ENCODE measurements at regions not wholly inside any gene's neighbourhood (a gene's known extent, or its start where the extent isn't known, plus 50 kb on each side); places are given as distances from the start of the nearest gene placed in this dataset.
"Not testable (repeated sequence)": the region's sequence is repeated elsewhere in the genome, so short reads cannot be mapped to it uniquely, and the experiment has no call there.

DNA sequence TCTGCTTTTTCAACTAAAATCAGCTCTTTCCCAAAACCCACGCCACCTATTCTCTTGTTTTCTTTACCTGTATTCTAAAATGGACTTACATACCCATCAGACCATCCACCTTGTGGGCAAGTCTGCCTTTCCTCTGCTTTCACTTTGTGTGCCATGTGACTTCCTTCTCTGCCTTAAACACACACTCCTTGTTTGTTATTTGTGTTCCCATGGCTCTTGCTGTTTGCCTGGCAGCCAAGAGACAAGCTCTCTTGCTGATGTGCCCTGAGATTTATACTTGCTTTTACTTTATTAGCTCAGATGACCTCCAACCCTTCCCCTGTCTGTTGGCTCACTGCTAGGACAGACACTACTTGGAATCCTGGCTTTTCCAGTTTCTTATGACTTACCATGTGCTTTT lies 309.7 kb upstream of the LRRTM4 start:
- DNase-seq (ENCODE audit: low read depth in 4 of 4, low spot score in 2 of 4) = no peak

GRCh38 chr2:77834360-77835002 lies 312.3 kb upstream of the LRRTM4 start:
- DNase-seq (ENCODE audit: low read depth in 4 of 4, low spot score in 2 of 4) = no peak

DNA sequence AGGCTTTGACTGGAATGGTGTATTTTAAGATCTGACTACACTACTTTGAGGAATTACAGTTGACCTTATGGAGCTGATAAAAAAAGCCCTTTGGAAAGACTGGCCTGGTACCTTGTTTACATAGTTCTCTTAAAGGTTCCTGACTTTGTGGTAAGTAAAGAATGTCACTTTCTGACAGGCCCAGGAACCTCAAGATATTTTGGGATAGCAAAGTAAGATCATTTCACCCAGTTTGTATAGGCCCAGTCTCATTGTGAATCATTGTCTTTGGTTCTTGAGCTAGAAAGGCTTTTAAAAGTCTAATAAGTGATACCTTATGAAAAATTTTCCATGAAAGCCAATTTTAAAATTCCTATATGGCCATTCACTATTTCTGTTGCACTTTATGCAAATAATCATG lies 316.3 kb upstream of the LRRTM4 start:
- DNase-seq (ENCODE audit: low read depth in 4 of 4, low spot score in 2 of 4) = no peak

DNA sequence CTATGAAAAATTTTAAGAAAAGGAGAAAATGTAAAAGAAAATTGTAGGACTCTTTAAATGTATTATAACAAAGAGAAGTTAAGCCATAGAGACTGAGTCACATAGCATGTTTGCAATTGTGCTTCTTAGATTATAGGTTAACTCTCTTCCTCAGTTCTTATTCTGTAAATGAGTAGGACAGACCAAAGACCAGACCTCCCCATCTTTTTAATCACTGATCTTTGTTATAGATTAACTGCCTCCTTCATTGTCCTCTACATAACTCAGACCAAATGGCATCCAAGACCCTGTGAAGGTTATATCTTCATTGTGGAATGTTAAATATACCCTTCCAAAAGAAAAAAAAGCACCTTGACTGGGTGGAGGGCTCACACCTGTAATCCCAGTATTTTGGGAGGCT lies 316.9 kb upstream of the LRRTM4 start:
- no peak for DNase-seq (ENCODE audit: low read depth in 4 of 4, low spot score in 2 of 4)

GRCh38 chr2:77862120-77862519 lies 339.9 kb upstream of the LRRTM4 start:
- no peak for DNase-seq (ENCODE audit: low read depth in 4 of 4, low spot score in 2 of 4)

DNA sequence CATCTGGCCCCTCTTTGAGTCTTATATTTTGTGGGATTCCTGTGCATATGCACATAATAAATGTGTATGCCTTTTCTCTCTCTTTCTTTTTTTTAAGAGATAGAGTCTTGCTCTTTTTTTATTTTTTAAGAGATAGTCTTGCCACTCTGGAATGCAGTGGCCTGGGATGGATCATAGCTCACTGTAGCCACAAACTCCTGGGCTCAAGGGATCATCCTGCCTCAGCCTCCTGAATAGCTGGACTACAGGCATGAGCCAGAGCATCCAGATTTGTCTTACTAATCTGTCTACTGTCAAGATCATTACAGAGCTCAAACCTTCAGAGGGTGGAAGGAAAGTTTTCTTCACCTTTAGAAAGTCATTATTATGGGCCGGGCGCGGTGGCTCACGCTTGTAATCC lies 342.2 kb upstream of the LRRTM4 start:
- no peak for DNase-seq (ENCODE audit: low read depth in 4 of 4, low spot score in 2 of 4)

DNA sequence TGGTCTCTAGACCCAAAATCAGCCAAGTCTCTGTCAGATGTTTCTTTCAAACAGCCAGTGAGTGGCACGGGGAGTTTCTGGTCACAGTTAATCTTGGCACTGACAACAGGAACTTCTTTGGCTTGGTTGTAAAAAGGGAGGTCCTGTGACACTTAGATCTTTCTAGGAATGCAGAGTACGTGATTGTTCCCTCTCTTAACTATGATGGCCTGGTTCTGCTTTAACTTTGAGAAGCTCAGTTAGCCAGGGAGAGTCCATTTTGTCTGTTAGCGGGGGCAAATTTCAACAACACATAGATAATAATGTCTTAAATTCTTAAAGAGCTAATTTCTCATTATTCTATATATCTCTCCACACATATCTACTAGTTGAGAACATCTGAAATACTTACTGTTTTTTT lies 344.5 kb upstream of the LRRTM4 start:
- no peak for DNase-seq (ENCODE audit: low read depth in 4 of 4, low spot score in 2 of 4)

- no peak for DNase-seq (ENCODE audit: low read depth in 4 of 4, low spot score in 2 of 4)
Measured at GRCh38 chr2:77867146-77867545, 345.0 kb upstream of the LRRTM4 start.

- no peak for DNase-seq (ENCODE audit: low read depth in 4 of 4, low spot score in 2 of 4)
Measured at GRCh38 chr2:77873506-77873905, 351.3 kb upstream of the LRRTM4 start.

DNA sequence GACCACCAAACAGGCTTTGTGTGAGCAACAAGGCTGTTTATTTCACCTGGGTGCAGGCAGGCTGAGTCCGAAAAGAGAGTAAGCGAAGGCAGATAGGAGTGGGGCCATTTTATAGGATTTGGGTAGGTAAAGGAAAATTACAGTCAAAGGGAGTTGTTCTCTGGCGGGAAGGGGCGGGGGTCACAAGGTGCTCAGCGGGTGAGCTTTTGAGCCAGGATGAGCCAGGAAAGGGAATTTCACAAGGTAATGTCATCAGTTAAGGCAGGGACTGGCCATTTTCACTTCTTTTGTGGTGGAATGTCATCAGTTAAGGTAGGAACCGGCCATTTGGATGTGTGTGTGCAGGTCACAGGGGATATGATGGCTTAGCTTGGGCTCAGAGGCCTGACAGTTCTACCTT lies 378.0 kb upstream of the LRRTM4 start:
- DNase-seq (ENCODE audit: low read depth in 4 of 4, low spot score in 2 of 4) = not testable (repeated sequence)

DNA sequence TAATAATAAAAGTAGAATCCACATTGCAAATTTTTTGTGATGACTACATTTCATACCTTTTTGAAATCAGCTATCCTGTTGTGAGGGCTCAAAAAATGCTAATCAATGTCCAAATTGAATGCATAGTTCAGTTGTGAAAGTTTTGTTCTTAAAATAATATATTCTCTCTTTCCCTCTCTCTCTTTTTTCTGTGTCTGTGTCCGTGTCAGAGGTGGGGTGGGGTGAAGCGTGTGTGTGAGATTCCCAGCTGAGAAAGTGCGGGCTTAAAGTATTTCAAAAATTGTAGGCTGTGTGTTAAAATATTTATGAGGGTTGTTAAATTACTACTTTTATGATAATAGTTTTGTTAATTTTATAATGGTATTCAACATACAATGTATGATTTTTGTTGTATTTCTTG lies 388.0 kb upstream of the LRRTM4 start:
- no peak for DNase-seq (ENCODE audit: low read depth in 4 of 4, low spot score in 2 of 4)

- no peak for DNase-seq (ENCODE audit: low read depth in 4 of 4, low spot score in 2 of 4)
Measured at GRCh38 chr2:77920838-77921366, 398.7 kb upstream of the LRRTM4 start.

DNA sequence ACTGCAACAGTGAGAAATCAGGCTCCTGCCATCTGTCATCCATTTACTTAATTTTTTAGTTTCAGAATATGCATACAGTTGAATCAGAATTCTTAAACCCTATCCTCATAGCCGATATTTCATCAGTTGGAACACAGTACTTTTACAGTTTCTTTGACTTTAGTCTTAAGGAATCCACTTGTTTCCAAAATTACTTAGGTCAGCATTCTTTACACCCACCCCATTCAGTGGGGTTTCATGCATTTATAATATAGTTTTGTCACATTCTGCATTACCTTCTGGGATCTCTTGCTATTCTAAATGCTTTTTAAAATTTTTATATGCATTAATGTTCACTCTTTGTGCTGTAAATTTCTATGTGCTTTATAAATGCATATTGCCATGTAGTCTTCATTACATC lies 400.4 kb upstream of the LRRTM4 start:
- DNase-seq (ENCODE audit: low read depth in 4 of 4, low spot score in 2 of 4) = no peak

DNA sequence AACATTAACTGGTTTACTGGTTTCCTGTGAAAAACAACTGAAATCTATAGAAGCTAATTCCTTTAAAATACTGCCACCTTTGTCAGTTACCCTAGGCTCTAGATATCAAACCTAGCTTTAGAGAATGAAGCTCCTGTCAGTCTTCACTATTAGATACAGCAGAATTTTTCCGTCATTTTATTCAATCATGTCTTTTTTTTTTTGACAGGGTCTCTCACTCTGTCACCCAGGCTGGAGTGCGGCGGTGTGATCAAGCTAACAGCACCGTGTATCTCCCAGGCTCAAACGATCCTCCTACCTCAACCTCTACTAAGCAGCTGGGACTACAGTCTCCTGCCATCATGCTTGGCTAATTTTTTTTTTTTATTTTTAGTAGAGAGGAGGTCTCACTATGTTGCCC lies 415.2 kb upstream of the LRRTM4 start:
- no peak for DNase-seq (ENCODE audit: low read depth in 4 of 4, low spot score in 2 of 4)

DNA sequence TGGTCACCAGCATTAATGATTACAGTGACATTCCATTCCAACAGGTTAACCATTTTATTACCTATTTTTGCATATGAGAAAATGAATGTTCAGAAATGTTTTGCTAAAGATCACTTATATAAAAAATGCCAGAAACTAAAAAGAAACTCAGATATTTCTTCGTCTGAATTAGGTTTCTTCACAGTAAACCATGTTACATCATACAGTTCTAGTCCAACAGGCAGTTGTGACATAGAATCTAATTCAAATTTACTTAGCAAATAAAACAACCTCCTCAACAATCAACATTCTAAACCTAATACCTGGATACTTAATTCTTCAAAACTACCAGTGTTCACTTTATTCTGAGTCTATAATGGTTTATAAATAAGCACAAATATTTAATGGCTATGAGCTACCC lies 416.3 kb upstream of the LRRTM4 start:
- no peak for DNase-seq (ENCODE audit: low read depth in 4 of 4, low spot score in 2 of 4)

DNA sequence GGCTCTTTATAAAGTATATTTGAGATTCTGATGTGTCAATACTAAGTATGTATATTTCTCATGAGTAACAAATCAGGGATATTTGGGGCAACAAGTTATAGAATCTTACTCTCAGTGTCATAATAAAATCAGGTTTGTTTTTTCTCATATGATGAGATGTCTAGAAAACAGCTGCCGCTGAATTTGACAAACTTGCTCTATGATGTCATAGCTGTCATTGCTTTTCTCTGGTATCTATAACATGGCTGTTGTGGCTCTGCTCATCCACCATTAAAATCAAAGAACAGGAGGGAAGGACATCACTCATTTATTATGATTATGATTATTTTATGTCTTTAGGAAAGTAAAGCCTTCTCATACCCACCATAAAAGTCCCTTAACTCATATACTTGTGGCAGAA lies 417.2 kb upstream of the LRRTM4 start:
- no peak for DNase-seq (ENCODE audit: low read depth in 4 of 4, low spot score in 2 of 4)

DNA sequence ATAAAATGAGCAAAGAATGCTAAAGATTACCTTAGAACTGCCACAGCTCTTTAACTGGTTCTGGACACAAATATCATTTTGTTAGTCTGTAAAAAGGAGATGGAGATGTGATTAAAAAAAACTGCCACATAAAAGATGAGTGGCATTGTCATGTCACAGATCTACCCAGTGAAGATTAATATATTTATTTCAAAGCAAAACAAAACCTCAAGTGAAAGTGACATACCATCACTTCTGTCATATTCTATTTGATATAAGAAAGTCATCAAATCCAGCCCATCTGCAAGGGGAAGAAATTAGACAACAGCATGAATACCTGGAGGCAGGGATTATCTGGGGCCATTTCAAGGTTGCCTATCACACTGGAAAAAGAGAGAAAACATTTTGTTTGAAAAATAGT lies 417.6 kb upstream of the LRRTM4 start:
- no peak for DNase-seq (ENCODE audit: low read depth in 4 of 4, low spot score in 2 of 4)

DNA sequence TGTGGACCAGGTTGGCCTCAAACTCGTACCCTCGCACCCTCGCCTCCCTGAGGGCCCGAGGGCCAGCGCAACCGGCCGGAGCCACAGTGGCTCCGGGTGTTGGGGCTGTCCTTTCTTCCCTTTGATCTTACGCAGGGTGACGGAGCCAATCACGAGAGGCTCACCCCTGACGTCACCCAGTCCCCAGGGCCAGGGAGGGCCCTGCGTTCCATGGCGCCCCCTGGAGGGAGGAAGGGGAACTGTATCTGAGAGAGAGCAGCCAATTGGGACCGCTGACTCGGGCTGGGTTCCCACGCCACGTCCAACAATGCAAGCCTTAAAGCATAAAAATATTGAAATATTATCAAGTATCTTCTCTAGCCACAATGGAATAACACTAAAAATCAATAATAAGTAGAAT lies 432.8 kb upstream of the LRRTM4 start:
- no peak for DNase-seq (ENCODE audit: low read depth in 4 of 4, low spot score in 2 of 4)

GRCh38 chr2:77962943-77963342 lies 440.8 kb upstream of the LRRTM4 start:
- no peak for DNase-seq (ENCODE audit: low read depth in 4 of 4, low spot score in 2 of 4)

DNA sequence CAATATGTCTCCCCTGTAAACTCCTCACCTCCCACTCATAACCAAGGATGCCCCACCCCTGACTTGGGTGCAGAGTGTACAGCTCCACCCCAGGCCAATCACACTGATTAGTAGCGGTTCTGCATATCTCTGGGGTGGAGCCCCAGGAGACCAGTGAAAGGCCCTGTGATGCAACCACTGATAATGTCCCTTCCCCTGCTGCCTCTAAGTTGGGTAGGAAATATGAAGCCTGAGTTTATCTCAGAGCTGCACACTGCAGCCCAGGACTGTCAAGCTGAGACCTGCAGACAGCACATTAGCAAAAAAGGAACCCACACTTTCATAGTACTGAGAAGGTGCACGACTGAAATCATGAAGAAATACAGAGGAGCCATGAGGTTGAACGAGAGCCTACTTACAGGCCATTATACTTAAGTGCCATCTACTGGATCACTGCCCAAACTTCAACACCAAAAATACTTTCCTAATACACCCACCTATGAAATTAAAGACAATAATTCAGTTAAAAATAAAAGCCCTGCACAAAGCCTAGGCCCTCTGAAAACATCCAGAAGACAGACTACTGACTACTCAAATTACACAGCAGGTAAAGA lies 455.4 kb upstream of the LRRTM4 start:
- no peak for DNase-seq (ENCODE audit: low read depth in 4 of 4, low spot score in 2 of 4)

DNA sequence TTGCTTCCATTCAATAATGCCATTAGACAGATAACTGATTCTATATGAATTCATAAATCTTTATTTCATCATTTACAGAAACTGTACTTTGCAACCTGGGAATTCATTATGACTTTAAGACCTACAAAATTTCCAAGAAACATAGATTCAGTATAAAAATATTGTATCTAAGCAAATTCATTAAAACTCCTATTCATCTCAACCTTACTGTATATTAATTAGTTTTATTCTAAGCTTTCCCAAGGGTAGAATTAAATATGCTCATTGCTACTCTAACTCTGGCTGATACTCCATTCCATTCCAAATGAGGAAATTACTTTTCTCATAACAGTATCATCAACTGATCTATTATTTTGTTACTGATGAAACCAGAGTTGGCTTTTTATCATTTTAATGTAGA lies 473.0 kb upstream of the LRRTM4 start:
- DNase-seq (ENCODE audit: low read depth in 4 of 4, low spot score in 2 of 4) = no peak

- DNase-seq (ENCODE audit: low read depth in 4 of 4, low spot score in 2 of 4) = no peak
Measured at GRCh38 chr2:77999376-77999775, 477.2 kb upstream of the LRRTM4 start.

GRCh38 chr2:78009289-78009688 lies 487.1 kb upstream of the LRRTM4 start:
- no peak for DNase-seq (ENCODE audit: low read depth in 4 of 4, low spot score in 2 of 4)
